ENCODE measurements at regions not wholly inside any gene's neighbourhood (a gene's known extent, or its start where the extent isn't known, plus 50 kb on each side); places are given as distances from the start of the nearest gene placed in this dataset.

DNA sequence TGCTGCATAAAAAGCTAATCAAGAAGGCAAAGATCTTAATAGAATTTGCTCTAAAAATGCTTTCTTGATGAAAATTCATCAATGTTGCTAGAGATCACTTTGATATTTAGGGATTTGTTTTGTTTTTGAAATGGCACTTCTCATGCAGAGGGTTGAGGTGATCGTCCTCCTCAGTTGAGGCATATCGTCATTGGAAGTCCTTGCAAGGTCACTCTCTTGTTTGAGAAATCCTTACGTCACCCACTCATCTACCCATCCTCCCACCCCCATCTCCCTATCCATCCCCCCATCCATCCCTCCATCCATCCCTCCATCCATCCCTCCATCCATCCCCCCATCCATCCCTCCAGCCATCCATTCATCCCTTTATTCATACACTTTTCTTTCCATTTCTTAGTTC is 133.7 kb downstream of the THNSL2 start:
- Histone ChIP-seq H3K79me1 (ENCODE audit: low read depth, low read length) (no peaks in the 10 kb centered on the region), H4K5ac (ENCODE audit: insufficient read length, low read depth, low read length) (no peak overlapping the region), H3K56ac (replicated peaks; ENCODE audit: insufficient read length, low read depth, low read length) (no peak overlapping the region), H3K27me3 (replicated peaks in 1 of 4; ENCODE audit: control insufficient read depth in 3 of 4, extremely low read depth in 1 of 4, insufficient read depth in 3 of 4, low read length in 3 of 4) (no peaks in the 10 kb centered on the region), H4K91ac (replicated peaks; ENCODE audit: insufficient read length, low read length) (no peak overlapping the region), H4K8ac (ENCODE audit: extremely low read depth, insufficient read depth, low read length) (no peak overlapping the region), H2BK12ac (ENCODE audit: low read depth, low read length) (no peak overlapping the region), H3K4me1 (replicated peaks in 1 of 4; ENCODE audit: control insufficient read depth in 3 of 4, insufficient read depth in 4 of 4, low read length in 3 of 4) (no peaks in the 10 kb centered on the region), H3K4me3 (ENCODE audit: extremely low read depth in 1 of 4, insufficient read depth in 2 of 4, low read depth in 3 of 4, low read length in 4 of 4) (no peak overlapping the region), H3K36me3 (ENCODE audit: control insufficient read depth in 2 of 4, insufficient read depth in 4 of 4, low read length in 3 of 4) (no peaks in the 10 kb centered on the region), H3K9me3 (ENCODE audit: insufficient read depth in 2 of 2, low read depth in 1 of 2, low read length in 1 of 2) (no peaks in the 10 kb centered on the region), H2BK120ac (replicated peaks; ENCODE audit: low read depth, low read length) (no peak overlapping the region), H3K23ac (ENCODE audit: insufficient read length) (no peak overlapping the region), H3K27ac (ENCODE audit: low read depth, low read length) (no peak overlapping the region), H3K79me2 (ENCODE audit: control insufficient read depth in 1 of 2, insufficient read depth in 2 of 2, low read length in 2 of 2) (no peaks in the 10 kb centered on the region), H2BK5ac (ENCODE audit: low read depth, low read length) (no peak overlapping the region), H2BK20ac (ENCODE audit: low read length) (no peak overlapping the region), H3K23me2 (ENCODE audit: low read depth, low read length) (peaks cover 3% of the 10 kb centered on the region; the same call in 1 of the 2 replicates), H2AFZ (ENCODE audit: low read length) (no peak overlapping the region), H3K4me2 (ENCODE audit: insufficient read depth in 1 of 2, low read depth in 2 of 2, low read length in 2 of 2) (no peak overlapping the region), H2AK5ac (ENCODE audit: low read depth, low read length) (no peak overlapping the region), H3K14ac (ENCODE audit: insufficient read length) (no peak overlapping the region), H3K18ac (ENCODE audit: extremely low read depth, low read length) (no peak overlapping the region), H3K9ac (replicated peaks in 1 of 4; ENCODE audit: extremely low read depth in 1 of 4, low read depth in 3 of 4, low read length in 3 of 4) (no peak overlapping the region), H2BK15ac (ENCODE audit: low read length) (no peak overlapping the region), H4K20me1 (replicated peaks in 1 of 2; ENCODE audit: control insufficient read depth in 1 of 2, insufficient read depth in 2 of 2, low read length in 2 of 2) (no peaks in the 10 kb centered on the region), H3K4ac (replicated peaks; ENCODE audit: insufficient read length, low read depth, low read length) (no peak overlapping the region)
- WGBS, 2 experiments (ENCODE audit: extremely low coverage in 1 of 2, insufficient coverage in 1 of 2, insufficient read length in 1 of 2, insufficient replicate concordance in 2 of 2, low coverage in 1 of 2, low lambda C conversion rate in 2 of 2, missing lambda C conversion rate in 1 of 2), result 89% methylated on average over 2 of the region's 3 CpGs; no CpG with 5 or more reads in 1 of the 2 experiments
- FAIRE-seq, result no peak
- DNase-seq (ENCODE audit: low read depth in 1 of 2, low spot score in 2 of 2), result no peak
- ChIA-PET POLR2A (ENCODE audit: partially characterized antibody) (no interaction called here), CTCF (ENCODE audit: partially characterized antibody) (interaction anchor here (0.6 to 0.9 kb wide), 2 partner anchors 30 to 369 kb away, joined by 3 read pairs; no protein-coding TSS in a partner anchor)
- TF ChIP-seq CTBP2 (IDR thresholded peaks at IDR 0.05; ENCODE audit: borderline replicate concordance, insufficient read depth, insufficient read length, low read length), result no peak
- no peak for TF ChIP-seq JUN (IDR thresholded peaks at IDR 0.05; ENCODE audit: low read depth, low read length)
- no peak for TF ChIP-seq YY1 (IDR thresholded peaks at IDR 0.05; ENCODE audit: low read depth, low read length)
- no peak for TF ChIP-seq NRF1 (IDR thresholded peaks at IDR 0.05; ENCODE audit: low read depth, low read length)
- TF ChIP-seq SUZ12 (IDR thresholded peaks at IDR 0.05; ENCODE audit: low read length), result no peak
- TF ChIP-seq CTCF (IDR thresholded peaks at IDR 0.05; ENCODE audit: control extremely low read depth in 1 of 3, insufficient read depth in 1 of 3, low read depth in 1 of 3, low read length in 3 of 3), result no peak
- no peak for TF ChIP-seq CREB1 (IDR thresholded peaks at IDR 0.05)
- no peak for TF ChIP-seq CBX5 (IDR thresholded peaks at IDR 0.05; ENCODE audit: low read depth, low read length)
- TF ChIP-seq NANOG (IDR thresholded peaks at IDR 0.05; ENCODE audit: insufficient read depth, low read depth, low read length, poor library complexity, severe bottlenecking), result no peak
- no peak for TF ChIP-seq RFX5 (IDR thresholded peaks at IDR 0.05; ENCODE audit: borderline replicate concordance, low read depth, low read length)
- TF ChIP-seq CEBPB (IDR thresholded peaks at IDR 0.05; ENCODE audit: low read depth, low read length), result no peak
- no peak for TF ChIP-seq KDM1A (IDR thresholded peaks at IDR 0.05; ENCODE audit: borderline replicate concordance, low read length)
- TF ChIP-seq MAFK (IDR thresholded peaks at IDR 0.05; ENCODE audit: low read depth, low read length), result no peak
- no peak for TF ChIP-seq POLR2A (IDR thresholded peaks at IDR 0.05; ENCODE audit: control extremely low read depth in 1 of 2, low read depth in 2 of 2, low read length in 2 of 2)

All from H1 (cell line).